Activated T-helper 2 cell treated with anti-CD3 and anti-CD28 coated beads, Interferon-gamma antibody, Interleukin-2, Interleukin-4, amounts not matched to agents 10 μg/mL and 5 μg/mL and 100 μg/mL, durations not matched to agents 14 hours and 24 hours and 36 hours (primary cell): ENCODE measurements at regions not wholly inside any gene's neighbourhood (a gene's known extent, or its start where the extent isn't known, plus 50 kb on each side); places are given as distances from the start of the nearest gene placed in this dataset.

ENCODE experiments used
- DNase-seq: peaks from one replicate; pipeline ENCODE4 v3.0.0; 2021; ENCODE audit warnings: low spot score
- H3K27ac Mint-ChIP-seq: one replicate; pipeline ENCODE4 v1.8.0; 2021; ENCODE audit warnings: mixed read lengths
- H3K27me3 Mint-ChIP-seq: one replicate; pipeline ENCODE4 v1.8.0; 2021; ENCODE audit warnings: low read depth, mixed read lengths
- H3K36me3 Mint-ChIP-seq: one replicate; pipeline ENCODE4 v1.8.0; 2021; ENCODE audit warnings: low read depth, mixed read lengths
- H3K4me1 Mint-ChIP-seq: one replicate; pipeline ENCODE4 v1.8.0; 2021; ENCODE audit warnings: low read depth, mixed read lengths
- H3K4me3 Mint-ChIP-seq: one replicate; pipeline ENCODE4 v1.8.0; 2021; ENCODE audit warnings: low read depth, mild to moderate bottlenecking, moderate library complexity, mixed read lengths
- H3K9me3 Mint-ChIP-seq: one replicate; pipeline ENCODE4 v1.8.0; 2021; ENCODE audit warnings: mixed read lengths
- intact Hi-C: fragments of 100-400 bp; cut with micrococcal nuclease; formaldehyde crosslinking; loops from one replicate; pipeline ENCODE4 v1.15.1; 2023

- no peaks in the 10 kb centered on the region for H3K4me1 Mint-ChIP-seq
- no peaks in the 10 kb centered on the region for H3K9me3 Mint-ChIP-seq
- no peak overlapping the region for H3K4me3 Mint-ChIP-seq
- H3K36me3 Mint-ChIP-seq, result no peaks in the 10 kb centered on the region
- intact Hi-C loops, result no loop called here
- H3K27me3 Mint-ChIP-seq, result peaks cover 15% of the 10 kb centered on the region
- H3K27ac Mint-ChIP-seq, result no peak overlapping the region
- no peak for DNase-seq
Measured at GRCh38 chr1:22338071-22338765, 113.4 kb upstream of the ZBTB40 start.

- H3K9me3 Mint-ChIP-seq, result no peaks in the 10 kb centered on the region
- no peak for DNase-seq
- intact Hi-C loops, result no loop called here
- no peak overlapping the region for H3K4me3 Mint-ChIP-seq
- H3K27ac Mint-ChIP-seq, result no peak overlapping the region
- H3K4me1 Mint-ChIP-seq, result no peaks in the 10 kb centered on the region
- no peaks in the 10 kb centered on the region for H3K36me3 Mint-ChIP-seq
- peaks cover 15% of the 10 kb centered on the region for H3K27me3 Mint-ChIP-seq
Measured at GRCh38 chr1:22339237-22339636, 112.4 kb upstream of the ZBTB40 start.

- H3K36me3 Mint-ChIP-seq, result no peaks in the 10 kb centered on the region
- no peaks in the 10 kb centered on the region for H3K9me3 Mint-ChIP-seq
- no peak overlapping the region for H3K27ac Mint-ChIP-seq
- intact Hi-C loops, result no loop called here
- no peaks in the 10 kb centered on the region for H3K4me1 Mint-ChIP-seq
- no peak for DNase-seq
- H3K27me3 Mint-ChIP-seq, result peaks cover 17% of the 10 kb centered on the region
- H3K4me3 Mint-ChIP-seq, result no peak overlapping the region
Measured at GRCh38 chr1:22340066-22340465, 111.6 kb upstream of the ZBTB40 start.

GRCh38 chr1:22340873-22341272, 110.8 kb upstream of the ZBTB40 start:
- intact Hi-C loops, result no loop called here
- no peak overlapping the region for H3K27ac Mint-ChIP-seq
- no peaks in the 10 kb centered on the region for H3K4me1 Mint-ChIP-seq
- H3K36me3 Mint-ChIP-seq, result no peaks in the 10 kb centered on the region
- H3K4me3 Mint-ChIP-seq, result no peak overlapping the region
- no peaks in the 10 kb centered on the region for H3K9me3 Mint-ChIP-seq
- peaks cover 17% of the 10 kb centered on the region for H3K27me3 Mint-ChIP-seq
- no peak for DNase-seq

GRCh38 chr1:22341791-22342605, 109.7 kb upstream of the ZBTB40 start:
- intact Hi-C loops, result no loop called here
- Mint-ChIP-seq H3K4me1 (no peaks in the 10 kb centered on the region), H3K27me3 (peaks cover 21% of the 10 kb centered on the region), H3K9me3 (no peaks in the 10 kb centered on the region), H3K4me3 (no peak overlapping the region), H3K36me3 (no peaks in the 10 kb centered on the region), H3K27ac (no peak overlapping the region)
- no peak for DNase-seq

GRCh38 chr1:22342734-22343191, 108.9 kb upstream of the ZBTB40 start:
- H3K27me3 Mint-ChIP-seq, result peaks cover 22% of the 10 kb centered on the region
- DNase-seq, result no peak
- no peaks in the 10 kb centered on the region for H3K9me3 Mint-ChIP-seq
- H3K36me3 Mint-ChIP-seq, result no peaks in the 10 kb centered on the region
- H3K27ac Mint-ChIP-seq, result no peak overlapping the region
- H3K4me3 Mint-ChIP-seq, result no peak overlapping the region
- no peaks in the 10 kb centered on the region for H3K4me1 Mint-ChIP-seq
- intact Hi-C loops, result no loop called here

GRCh38 chr1:22343456-22344328, 108.0 kb upstream of the ZBTB40 start:
- no peak for DNase-seq

GRCh38 chr1:22344329-22344630, 107.4 kb upstream of the ZBTB40 start:
- Mint-ChIP-seq H3K36me3 (no peaks in the 10 kb centered on the region), H3K4me3 (no peak overlapping the region), H3K9me3 (no peaks in the 10 kb centered on the region), H3K27ac (no peak overlapping the region), H3K27me3 (peaks cover 32% of the 10 kb centered on the region), H3K4me1 (no peaks in the 10 kb centered on the region)
- intact Hi-C loops, result no loop called here
- no peak for DNase-seq

More at GRCh38 chr1:22343456-22344328, 108.0 kb upstream of the ZBTB40 start:
- H3K4me3 Mint-ChIP-seq, result no peak overlapping the region
- intact Hi-C loops, result no loop called here
- peaks cover 29% of the 10 kb centered on the region for H3K27me3 Mint-ChIP-seq
- no peaks in the 10 kb centered on the region for H3K36me3 Mint-ChIP-seq
- no peak overlapping the region for H3K27ac Mint-ChIP-seq
- no peaks in the 10 kb centered on the region for H3K9me3 Mint-ChIP-seq
- H3K4me1 Mint-ChIP-seq, result no peaks in the 10 kb centered on the region

GRCh38 chr1:22344851-22345560, 106.6 kb upstream of the ZBTB40 start:
- Mint-ChIP-seq H3K27me3 (peaks cover 39% of the 10 kb centered on the region), H3K27ac (no peak overlapping the region), H3K4me1 (no peaks in the 10 kb centered on the region), H3K4me3 (no peak overlapping the region), H3K36me3 (no peaks in the 10 kb centered on the region), H3K9me3 (no peaks in the 10 kb centered on the region)
- no peak for DNase-seq
- intact Hi-C loops, result no loop called here

- Mint-ChIP-seq H3K27me3 (peaks cover 52% of the 10 kb centered on the region), H3K27ac (no peak overlapping the region), H3K4me1 (no peaks in the 10 kb centered on the region), H3K9me3 (no peaks in the 10 kb centered on the region), H3K4me3 (no peak overlapping the region), H3K36me3 (no peaks in the 10 kb centered on the region)
- intact Hi-C loops, result no loop called here
- DNase-seq, result no peak
Measured at GRCh38 chr1:22347854-22348760, 103.5 kb upstream of the ZBTB40 start.

- intact Hi-C loops, result no loop called here
- H3K4me1 Mint-ChIP-seq, result no peaks in the 10 kb centered on the region
- no peaks in the 10 kb centered on the region for H3K36me3 Mint-ChIP-seq
- no peak overlapping the region for H3K4me3 Mint-ChIP-seq
- H3K9me3 Mint-ChIP-seq, result no peaks in the 10 kb centered on the region
- H3K27ac Mint-ChIP-seq, result no peak overlapping the region
- peaks cover 45% of the 10 kb centered on the region for H3K27me3 Mint-ChIP-seq
- DNase-seq, result no peak
Measured at GRCh38 chr1:22349362-22350043, 102.1 kb upstream of the ZBTB40 start.
